Bronchial epithelial cell (primary cell): ENCODE measurements at regions not wholly inside any gene's neighbourhood (a gene's known extent, or its start where the extent isn't known, plus 50 kb on each side); places are given as distances from the start of the nearest gene placed in this dataset.

Experiments
- DNase-seq: peaks from one replicate; pipeline ENCODE4 v3.0.0-alpha.2; 2010; ENCODE audit warnings: low read depth
- FAIRE-seq: peaks from 2 replicates; lab custom pipeline; 2011; peaks lifted over from hg19 to GRCh38; lab: Jason Lieb, UNC
- H3K27me3 ChIP-seq: 2 replicates; pipeline ENCODE4 v1.5.1; 2011; ENCODE audit warnings: low read length; ENCODE audit not compliant: control insufficient read depth, insufficient read depth
- H3K36me3 ChIP-seq: 2 replicates; pipeline ENCODE4 v1.5.1; 2011; ENCODE audit warnings: low read length; ENCODE audit not compliant: control insufficient read depth, insufficient read depth
- H3K4me3 ChIP-seq: 2 replicates; pipeline ENCODE4 v1.5.1; 2011; ENCODE audit warnings: mild to moderate bottlenecking, low read depth, low read length, control low read depth
- TF ChIP-seq, protein P1 (sequence below): IDR thresholded peaks from 2 replicates; pipeline ENCODE4 v1.5.1; 2011; ENCODE audit warnings: mild to moderate bottlenecking, moderate library complexity, low read length, control low read depth, inconsistent platforms; ENCODE audit not compliant: insufficient read depth, severe bottlenecking

- Histone ChIP-seq H3K4me3 (no peak overlapping the region), H3K27me3 (no peaks in the 10 kb centered on the region), H3K36me3 (no peaks in the 10 kb centered on the region)
- DNase-seq (no peak), FAIRE-seq (no peak)
- TF ChIP-seq, protein P1, sequence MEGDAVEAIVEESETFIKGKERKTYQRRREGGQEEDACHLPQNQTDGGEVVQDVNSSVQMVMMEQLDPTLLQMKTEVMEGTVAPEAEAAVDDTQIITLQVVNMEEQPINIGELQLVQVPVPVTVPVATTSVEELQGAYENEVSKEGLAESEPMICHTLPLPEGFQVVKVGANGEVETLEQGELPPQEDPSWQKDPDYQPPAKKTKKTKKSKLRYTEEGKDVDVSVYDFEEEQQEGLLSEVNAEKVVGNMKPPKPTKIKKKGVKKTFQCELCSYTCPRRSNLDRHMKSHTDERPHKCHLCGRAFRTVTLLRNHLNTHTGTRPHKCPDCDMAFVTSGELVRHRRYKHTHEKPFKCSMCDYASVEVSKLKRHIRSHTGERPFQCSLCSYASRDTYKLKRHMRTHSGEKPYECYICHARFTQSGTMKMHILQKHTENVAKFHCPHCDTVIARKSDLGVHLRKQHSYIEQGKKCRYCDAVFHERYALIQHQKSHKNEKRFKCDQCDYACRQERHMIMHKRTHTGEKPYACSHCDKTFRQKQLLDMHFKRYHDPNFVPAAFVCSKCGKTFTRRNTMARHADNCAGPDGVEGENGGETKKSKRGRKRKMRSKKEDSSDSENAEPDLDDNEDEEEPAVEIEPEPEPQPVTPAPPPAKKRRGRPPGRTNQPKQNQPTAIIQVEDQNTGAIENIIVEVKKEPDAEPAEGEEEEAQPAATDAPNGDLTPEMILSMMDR = no peak
These were observed 97.1 kb downstream of the TEX51 start for GRCh38 chr2:126995621-126996377.

DNA sequence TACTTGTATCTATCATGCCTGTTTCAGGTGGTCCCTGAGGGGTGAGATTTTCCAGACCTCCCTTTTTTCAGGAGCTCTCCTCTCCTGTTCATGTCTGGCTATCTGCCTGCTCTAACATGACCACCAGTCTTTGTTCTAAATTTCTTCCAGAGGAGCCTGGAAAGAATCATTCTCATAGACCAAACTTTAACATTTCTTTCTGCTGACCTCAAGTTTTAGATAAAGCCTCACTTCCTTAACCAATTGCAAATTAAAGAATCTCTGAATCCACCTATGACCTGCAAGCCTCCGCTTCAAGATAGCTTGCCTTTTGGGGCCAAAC lies 97.6 kb downstream of the TEX51 start:
- TF ChIP-seq, protein P1 = no peak
- no peak overlapping the region for H3K4me3 ChIP-seq
- no peak for FAIRE-seq
- no peak for DNase-seq
- H3K36me3 ChIP-seq = no peaks in the 10 kb centered on the region
- H3K27me3 ChIP-seq = no peaks in the 10 kb centered on the region
